Ovary (tissue), 7 donors: ENCODE measurements at regions not wholly inside any gene's neighbourhood (a gene's known extent, or its start where the extent isn't known, plus 50 kb on each side); places are given as distances from the start of the nearest gene placed in this dataset.

Source experiments
- DNase-seq, 5 donors: peaks; one replicate each; pipeline ENCODE4 v3.0.0-alpha.2; 2019 to 2020
- H3K27ac ChIP-seq, 2 donors: fragments of 200-600 bp; one replicate each; pipeline versions ENCODE4 v1.5.1 to v1.8.0; 2019 to 2022
- H3K27me3 ChIP-seq: fragments of 200-600 bp; one replicate; pipeline ENCODE4 v1.8.0; 2022
- H3K36me3 ChIP-seq: fragments of 200-600 bp; sonication (generic); one replicate; pipeline ENCODE4 v1.5.1; 2019
- H3K4me1 ChIP-seq: one replicate; pipeline ENCODE4 v1.8.1; 2013; ENCODE audit warnings: mild to moderate bottlenecking, moderate library complexity; ENCODE audit not compliant: insufficient read depth
- H3K4me3 ChIP-seq: fragments of 200-600 bp; sonication (generic); one replicate; pipeline ENCODE4 v1.5.1; 2017
- H3K9me3 ChIP-seq, 2 donors: fragments of 200-600 bp in 1 of 2; sonication (generic) in 1 of 2; one replicate each; pipeline versions ENCODE4 v1.5.1 to v1.8.1; 2013 to 2019; ENCODE audit warnings: mild to moderate bottlenecking in 1 of 2, moderate library complexity in 1 of 2
- CTCF ChIP-seq, 3 donors: fragments of 450-650 bp in 2 of 3; fragments of 200-600 bp in 1 of 3; IDR thresholded peaks; one replicate each; pipeline versions ENCODE4 v1.5.1 to v1.8.0; 2016 to 2022; ENCODE audit warnings: antibody characterized with exemption in 3 of 3, mild to moderate bottlenecking in 1 of 3
- EP300 ChIP-seq: sonication (generic); formaldehyde crosslinking; IDR thresholded peaks from one replicate; pipeline ENCODE4 v1.6.1; 2017; ENCODE audit warnings: antibody characterized with exemption
- POLR2A ChIP-seq: fragments of 450-650 bp; IDR thresholded peaks from one replicate; pipeline ENCODE4 v1.6.1; 2017; ENCODE audit warnings: antibody characterized with exemption, mild to moderate bottlenecking, moderate library complexity
- WGBS, 3 donors: extraction: QIAGEN DNeasy Blood & Tissue Kit in 1 of 3; methylation state at CpG; one replicate each; pipeline versions ENCODE4 v1.1.5 to v1.1.7; 2013 to 2017; 5-methylcytosine and 5-hydroxymethylcytosine counted together
- intact Hi-C, 4 donors: fragments of 100-400 bp; cut with DNase I; formaldehyde crosslinking; loops; one replicate each; pipeline versions ENCODE4 v1.11.0 to v1.15.1; 2022 to 2023
- donor health status: DM: no; HTN: no; CAD: no; lungs with moderate emphysema.
- donor health status: DM: no; HTN: no; CAD: no.
- donor health status: Bipolar disorder and iron deficiency.
- donor health status: DM: no; HTN: no; CAD: no.
- donor health status: DM: yes; HTN: yes; CAD: no.

GRCh38 chr4:77471821-77472495 lies 133.7 kb upstream of the CXCL13 start:
- Histone ChIP-seq H3K27ac (no peak overlapping the region), H3K27me3 (no peaks in the 10 kb centered on the region), H3K4me3 (no peak overlapping the region), H3K4me1 (no peaks in the 10 kb centered on the region), H3K36me3 (no peaks in the 10 kb centered on the region), H3K9me3 (no peaks in the 10 kb centered on the region)
- no peak for DNase-seq
- intact Hi-C loops, result no loop called here
- 86 to 87% (median 86%) methylated on average over 5 of the region's 5 CpGs for WGBS, 3 donors
- TF ChIP-seq POLR2A (no peak), CTCF (IDR thresholded peaks at IDR 0.05) (no peak), EP300 (no peak)

DNA sequence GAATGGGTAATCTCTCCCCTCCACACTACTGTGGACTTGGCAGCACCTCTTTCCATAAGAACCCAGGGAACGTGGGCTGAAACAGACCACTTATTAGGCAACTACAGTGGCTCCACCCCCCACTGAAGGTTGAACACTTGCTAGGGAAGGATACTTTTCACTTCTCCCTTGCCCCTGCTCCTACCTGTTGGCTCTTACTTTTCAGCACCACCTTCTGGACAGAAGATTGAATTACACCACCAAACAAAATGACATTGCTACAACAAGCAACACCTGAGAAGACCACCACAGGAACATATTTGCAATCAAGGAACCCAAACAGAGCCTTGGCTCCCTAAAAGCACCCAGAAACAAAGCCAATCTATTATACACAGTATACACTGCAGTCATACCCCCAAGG lies 132.1 kb upstream of the CXCL13 start:
- Histone ChIP-seq H3K27ac (no peak overlapping the region), H3K27me3 (no peaks in the 10 kb centered on the region), H3K9me3 (no peaks in the 10 kb centered on the region), H3K4me1 (no peaks in the 10 kb centered on the region), H3K36me3 (no peaks in the 10 kb centered on the region), H3K4me3 (no peak overlapping the region)
- 44 to 63% (median 49%) methylated on average over 1 of the region's 1 CpG for WGBS, 3 donors
- no peak for DNase-seq
- TF ChIP-seq POLR2A (no peak), EP300 (no peak), CTCF (IDR thresholded peaks at IDR 0.05) (no peak)
- intact Hi-C loops, result no loop called here

GRCh38 chr4:77481856-77482255 lies 123.8 kb upstream of the CXCL13 start:
- Histone ChIP-seq H3K9me3 (no peaks in the 10 kb centered on the region), H3K27ac (no peak overlapping the region), H3K36me3 (no peaks in the 10 kb centered on the region), H3K4me3 (no peak overlapping the region), H3K4me1 (no peaks in the 10 kb centered on the region), H3K27me3 (no peaks in the 10 kb centered on the region)
- intact Hi-C loops, result no loop called here
- TF ChIP-seq EP300 (no peak), POLR2A (no peak), CTCF (IDR thresholded peaks at IDR 0.05) (no peak)
- DNase-seq, result no peak
- WGBS, 3 donors, result 66 to 82% (median 71%) methylated on average over 1 of the region's 1 CpG

DNA sequence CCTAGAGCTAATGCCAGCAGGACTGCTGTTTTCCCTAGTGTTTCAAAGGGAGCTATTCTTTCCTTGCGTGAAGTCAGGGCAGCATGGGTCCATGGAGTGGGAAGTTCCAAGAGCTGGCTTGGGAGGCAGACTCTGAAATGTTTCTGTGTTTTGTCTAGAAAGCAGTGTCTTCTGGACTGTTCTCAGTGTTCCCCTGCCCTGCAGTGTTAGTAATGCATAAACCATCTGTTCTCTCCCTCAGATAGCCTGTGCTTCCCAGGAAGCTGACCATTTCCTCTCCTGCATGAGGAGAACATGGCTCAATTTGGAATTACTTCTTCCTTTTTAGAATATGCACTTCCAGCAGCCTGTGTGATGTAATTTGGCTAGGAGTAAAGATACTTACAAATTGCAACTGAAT lies 116.7 kb upstream of the CXCL13 start:
- Histone ChIP-seq H3K4me3 (no peak overlapping the region), H3K4me1 (no peaks in the 10 kb centered on the region), H3K36me3 (no peaks in the 10 kb centered on the region), H3K27me3 (no peaks in the 10 kb centered on the region), H3K9me3 (no peaks in the 10 kb centered on the region), H3K27ac (no peak overlapping the region)
- 6 to 13% (median 13%) methylated on average over 1 of the region's 1 CpG for WGBS, 3 donors
- intact Hi-C loops, result no loop called here
- DNase-seq, result no peak
- no peak for TF ChIP-seq CTCF (IDR thresholded peaks at IDR 0.05)
- TF ChIP-seq EP300, result no peak
- no peak for TF ChIP-seq POLR2A
